HepG2 (cell line): ENCODE measurements at regions not wholly inside any gene's neighbourhood (a gene's known extent, or its start where the extent isn't known, plus 50 kb on each side); places are given as distances from the start of the nearest gene placed in this dataset.

Experiments used
- ARNT ChIP-seq: fragments of 450-650 bp; IDR thresholded peaks from 2 replicates; pipeline ENCODE4 v1.6.1; 2017
- ELF1 ChIP-seq: sonication (generic); formaldehyde crosslinking; IDR thresholded peaks from 2 replicates; pipeline ENCODE4 v1.4.0; 2020; ENCODE audit warnings: missing genetic modification reagents
- FOXM1 ChIP-seq: sonication (generic); formaldehyde crosslinking; IDR thresholded peaks from 2 replicates; pipeline ENCODE4 v1.5.0; 2020; ENCODE audit warnings: missing genetic modification reagents
- KLF6 ChIP-seq: IDR thresholded peaks from 2 replicates; pipeline ENCODE4 v1.8.0; 2016; ENCODE audit warnings: missing biosample characterization, missing genetic modification reagents
- KLF9 ChIP-seq: IDR thresholded peaks from 2 replicates; pipeline ENCODE4 v1.6.1; 2016; ENCODE audit warnings: low read depth
- MAF1 ChIP-seq: sonication (generic); formaldehyde crosslinking; IDR thresholded peaks from 2 replicates; pipeline ENCODE4 v1.5.0; 2020; ENCODE audit warnings: missing genetic modification reagents, borderline replicate concordance
- MEIS1 ChIP-seq: sonication (generic); formaldehyde crosslinking; IDR thresholded peaks from 2 replicates; pipeline ENCODE4 v1.9.0; 2021; ENCODE audit warnings: mild to moderate bottlenecking, missing genetic modification reagents, moderate library complexity, borderline replicate concordance
- NFKB2 ChIP-seq: sonication (generic); formaldehyde crosslinking; IDR thresholded peaks from 2 replicates; pipeline ENCODE4 v1.4.0; 2020; ENCODE audit warnings: missing genetic modification reagents, borderline replicate concordance
- NFRKB ChIP-seq: fragments of 450-650 bp; IDR thresholded peaks from 2 replicates; pipeline ENCODE4 v1.6.1; 2017
- PPARG ChIP-seq: conservative IDR thresholded peaks from 2 replicates; pipeline ENCODE4 v1.6.1; 2016; ENCODE audit warnings: missing biosample characterization, missing genetic modification reagents
- SNAI1 ChIP-seq: sonication (generic); formaldehyde crosslinking; IDR thresholded peaks from 2 replicates; pipeline ENCODE4 v1.5.0; 2020; ENCODE audit warnings: mild to moderate bottlenecking, missing genetic modification reagents, borderline replicate concordance
- SP1 ChIP-seq, 2 experiments: fragments of 450-650 bp in 1 of 2; sonication (generic) in 1 of 2; formaldehyde crosslinking in 1 of 2; IDR thresholded peaks; 2 replicates each; pipeline versions ENCODE4 v1.4.0 to v1.6.1; 2016 to 2020; ENCODE audit warnings: missing genetic modification reagents in 1 of 2
- ZNF180 ChIP-seq: sonication (generic); formaldehyde crosslinking; IDR thresholded peaks from 2 replicates; pipeline ENCODE4 v1.4.0; 2020; ENCODE audit warnings: low read depth, missing genetic modification reagents, borderline replicate concordance
- ZNF460 ChIP-seq: sonication (generic); formaldehyde crosslinking; IDR thresholded peaks from 2 replicates; pipeline ENCODE4 v1.5.1; 2020; ENCODE audit warnings: missing genetic modification reagents, mild to moderate bottlenecking, borderline replicate concordance
- ZNF484 ChIP-seq: sonication (generic); formaldehyde crosslinking; IDR thresholded peaks from 2 replicates; pipeline ENCODE4 v1.5.1; 2020; ENCODE audit warnings: mild to moderate bottlenecking, low read depth, missing genetic modification reagents, borderline replicate concordance
- ZNF616 ChIP-seq: sonication (generic); formaldehyde crosslinking; IDR thresholded peaks from 2 replicates; pipeline ENCODE4 v1.5.0; 2020; ENCODE audit warnings: low read depth, mild to moderate bottlenecking, missing genetic modification reagents
- ZNF629 ChIP-seq: sonication (generic); formaldehyde crosslinking; conservative IDR thresholded peaks from 2 replicates; pipeline ENCODE4 v1.5.0; 2020; ENCODE audit warnings: missing genetic modification reagents
- ZNF775 ChIP-seq: sonication (generic); formaldehyde crosslinking; IDR thresholded peaks from 2 replicates; pipeline ENCODE4 v1.4.0; 2020; ENCODE audit warnings: missing genetic modification reagents, mild to moderate bottlenecking, moderate library complexity, borderline replicate concordance
- ZNF879 ChIP-seq: sonication (generic); formaldehyde crosslinking; IDR thresholded peaks from 2 replicates; pipeline ENCODE4 v1.8.1; 2023; ENCODE audit warnings: missing genetic modification reagents
- ZSCAN30 ChIP-seq: sonication (generic); formaldehyde crosslinking; IDR thresholded peaks from 2 replicates; pipeline ENCODE4 v1.5.0; 2020; ENCODE audit warnings: mild to moderate bottlenecking, missing genetic modification reagents
- TF ChIP-seq, protein P1 (sequence below): IDR thresholded peaks from 2 replicates; pipeline ENCODE4 v1.6.1; 2016; ENCODE audit warnings: low read depth, missing genetic modification reagents, missing compliant biosample characterization
- TF ChIP-seq, protein P2 (sequence below): sonication (generic); formaldehyde crosslinking; IDR thresholded peaks from 2 replicates; pipeline ENCODE4 v1.4.0; 2020; ENCODE audit warnings: missing genetic modification reagents
- TF ChIP-seq, protein P3 (sequence below): sonication (generic); formaldehyde crosslinking; IDR thresholded peaks from 2 replicates; pipeline ENCODE4 v1.8.0; 2022; ENCODE audit warnings: low read depth, missing genetic modification reagents

DNA sequence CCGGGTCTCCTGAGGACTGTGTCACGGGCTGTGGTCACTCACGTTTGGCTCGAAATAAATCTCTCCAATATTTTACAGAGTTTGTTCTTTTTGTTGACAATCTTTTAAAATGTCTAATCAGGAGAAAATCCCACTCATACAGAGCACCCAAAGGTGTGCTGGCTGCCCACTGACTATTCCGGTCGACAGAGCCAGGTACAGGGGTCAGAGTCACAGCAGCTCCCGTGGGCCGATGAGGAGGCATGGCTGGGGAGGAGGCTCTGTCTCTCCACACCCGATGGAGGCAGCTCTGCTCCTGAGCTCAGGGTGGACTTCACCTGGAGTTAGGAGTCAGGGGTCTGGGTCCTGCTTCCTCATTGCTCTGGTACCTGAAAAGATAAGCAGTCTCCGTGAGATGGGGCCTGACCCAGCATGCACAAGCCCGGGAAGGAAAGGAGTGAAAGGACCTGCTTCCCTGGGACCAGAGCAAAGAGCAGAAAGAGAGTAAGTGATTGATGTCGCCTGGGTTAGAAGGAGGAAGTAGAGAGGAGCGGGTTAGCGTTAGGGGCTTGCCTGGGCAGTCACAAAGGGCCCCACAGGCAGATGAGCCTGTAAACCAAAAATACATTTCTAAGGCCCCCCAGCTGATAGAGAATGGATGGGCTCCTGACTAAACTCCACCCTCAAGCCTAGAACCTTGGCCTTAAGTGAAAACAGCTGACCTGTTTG is 53.5 kb upstream of the UNC93A start (continued):
- TF ChIP-seq, protein P1, sequence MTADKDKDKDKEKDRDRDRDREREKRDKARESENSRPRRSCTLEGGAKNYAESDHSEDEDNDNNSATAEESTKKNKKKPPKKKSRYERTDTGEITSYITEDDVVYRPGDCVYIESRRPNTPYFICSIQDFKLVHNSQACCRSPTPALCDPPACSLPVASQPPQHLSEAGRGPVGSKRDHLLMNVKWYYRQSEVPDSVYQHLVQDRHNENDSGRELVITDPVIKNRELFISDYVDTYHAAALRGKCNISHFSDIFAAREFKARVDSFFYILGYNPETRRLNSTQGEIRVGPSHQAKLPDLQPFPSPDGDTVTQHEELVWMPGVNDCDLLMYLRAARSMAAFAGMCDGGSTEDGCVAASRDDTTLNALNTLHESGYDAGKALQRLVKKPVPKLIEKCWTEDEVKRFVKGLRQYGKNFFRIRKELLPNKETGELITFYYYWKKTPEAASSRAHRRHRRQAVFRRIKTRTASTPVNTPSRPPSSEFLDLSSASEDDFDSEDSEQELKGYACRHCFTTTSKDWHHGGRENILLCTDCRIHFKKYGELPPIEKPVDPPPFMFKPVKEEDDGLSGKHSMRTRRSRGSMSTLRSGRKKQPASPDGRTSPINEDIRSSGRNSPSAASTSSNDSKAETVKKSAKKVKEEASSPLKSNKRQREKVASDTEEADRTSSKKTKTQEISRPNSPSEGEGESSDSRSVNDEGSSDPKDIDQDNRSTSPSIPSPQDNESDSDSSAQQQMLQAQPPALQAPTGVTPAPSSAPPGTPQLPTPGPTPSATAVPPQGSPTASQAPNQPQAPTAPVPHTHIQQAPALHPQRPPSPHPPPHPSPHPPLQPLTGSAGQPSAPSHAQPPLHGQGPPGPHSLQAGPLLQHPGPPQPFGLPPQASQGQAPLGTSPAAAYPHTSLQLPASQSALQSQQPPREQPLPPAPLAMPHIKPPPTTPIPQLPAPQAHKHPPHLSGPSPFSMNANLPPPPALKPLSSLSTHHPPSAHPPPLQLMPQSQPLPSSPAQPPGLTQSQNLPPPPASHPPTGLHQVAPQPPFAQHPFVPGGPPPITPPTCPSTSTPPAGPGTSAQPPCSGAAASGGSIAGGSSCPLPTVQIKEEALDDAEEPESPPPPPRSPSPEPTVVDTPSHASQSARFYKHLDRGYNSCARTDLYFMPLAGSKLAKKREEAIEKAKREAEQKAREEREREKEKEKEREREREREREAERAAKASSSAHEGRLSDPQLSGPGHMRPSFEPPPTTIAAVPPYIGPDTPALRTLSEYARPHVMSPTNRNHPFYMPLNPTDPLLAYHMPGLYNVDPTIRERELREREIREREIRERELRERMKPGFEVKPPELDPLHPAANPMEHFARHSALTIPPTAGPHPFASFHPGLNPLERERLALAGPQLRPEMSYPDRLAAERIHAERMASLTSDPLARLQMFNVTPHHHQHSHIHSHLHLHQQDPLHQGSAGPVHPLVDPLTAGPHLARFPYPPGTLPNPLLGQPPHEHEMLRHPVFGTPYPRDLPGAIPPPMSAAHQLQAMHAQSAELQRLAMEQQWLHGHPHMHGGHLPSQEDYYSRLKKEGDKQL = no peak
- TF ChIP-seq ZNF879 = no peak
- no peak for TF ChIP-seq SP1 (IDR thresholded peaks at IDR 0.05)
- TF ChIP-seq SP1 (CRISPR knock-in tag; IDR thresholded peaks at IDR 0.05) = no peak
- TF ChIP-seq, protein P2, sequence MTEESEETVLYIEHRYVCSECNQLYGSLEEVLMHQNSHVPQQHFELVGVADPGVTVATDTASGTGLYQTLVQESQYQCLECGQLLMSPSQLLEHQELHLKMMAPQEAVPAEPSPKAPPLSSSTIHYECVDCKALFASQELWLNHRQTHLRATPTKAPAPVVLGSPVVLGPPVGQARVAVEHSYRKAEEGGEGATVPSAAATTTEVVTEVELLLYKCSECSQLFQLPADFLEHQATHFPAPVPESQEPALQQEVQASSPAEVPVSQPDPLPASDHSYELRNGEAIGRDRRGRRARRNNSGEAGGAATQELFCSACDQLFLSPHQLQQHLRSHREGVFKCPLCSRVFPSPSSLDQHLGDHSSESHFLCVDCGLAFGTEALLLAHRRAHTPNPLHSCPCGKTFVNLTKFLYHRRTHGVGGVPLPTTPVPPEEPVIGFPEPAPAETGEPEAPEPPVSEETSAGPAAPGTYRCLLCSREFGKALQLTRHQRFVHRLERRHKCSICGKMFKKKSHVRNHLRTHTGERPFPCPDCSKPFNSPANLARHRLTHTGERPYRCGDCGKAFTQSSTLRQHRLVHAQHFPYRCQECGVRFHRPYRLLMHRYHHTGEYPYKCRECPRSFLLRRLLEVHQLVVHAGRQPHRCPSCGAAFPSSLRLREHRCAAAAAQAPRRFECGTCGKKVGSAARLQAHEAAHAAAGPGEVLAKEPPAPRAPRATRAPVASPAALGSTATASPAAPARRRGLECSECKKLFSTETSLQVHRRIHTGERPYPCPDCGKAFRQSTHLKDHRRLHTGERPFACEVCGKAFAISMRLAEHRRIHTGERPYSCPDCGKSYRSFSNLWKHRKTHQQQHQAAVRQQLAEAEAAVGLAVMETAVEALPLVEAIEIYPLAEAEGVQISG = no peak
- TF ChIP-seq MEIS1 (CRISPR knock-in tag) = 0 out of 2 replicates have a peak, but pooled peaks have one; percentile 8
- no peak for TF ChIP-seq ZNF460 (CRISPR knock-in tag)
- TF ChIP-seq, protein P3, sequence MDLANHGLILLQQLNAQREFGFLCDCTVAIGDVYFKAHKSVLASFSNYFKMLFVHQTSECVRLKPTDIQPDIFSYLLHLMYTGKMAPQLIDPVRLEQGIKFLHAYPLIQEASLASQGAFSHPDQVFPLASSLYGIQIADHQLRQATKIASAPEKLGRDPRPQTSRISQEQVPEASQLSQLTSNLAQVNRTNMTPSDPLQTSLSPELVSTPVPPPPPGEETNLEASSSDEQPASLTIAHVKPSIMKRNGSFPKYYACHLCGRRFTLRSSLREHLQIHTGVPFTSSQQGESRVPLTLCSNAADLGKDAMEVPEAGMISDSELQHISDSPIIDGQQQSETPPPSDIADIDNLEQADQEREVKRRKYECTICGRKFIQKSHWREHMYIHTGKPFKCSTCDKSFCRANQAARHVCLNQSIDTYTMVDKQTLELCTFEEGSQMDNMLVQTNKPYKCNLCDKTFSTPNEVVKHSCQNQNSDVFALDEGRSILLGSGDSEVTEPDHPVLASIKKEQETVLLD (CRISPR knock-in tag) = no peak
- no peak for TF ChIP-seq ZNF629
- TF ChIP-seq NFRKB = no peak
- no peak for TF ChIP-seq ARNT
- no peak for TF ChIP-seq KLF9
- no peak for TF ChIP-seq NFKB2
- no peak for TF ChIP-seq ZNF180 (CRISPR knock-in tag)
- no peak for TF ChIP-seq MAF1 (CRISPR knock-in tag)
- TF ChIP-seq FOXM1 (CRISPR knock-in tag) = no peak
- TF ChIP-seq KLF6 (CRISPR knock-in tag) = no peak
- TF ChIP-seq SNAI1 = 0 out of 2 replicates have a peak, but pooled peaks have one; percentile 4
- TF ChIP-seq ZNF616 = no peak
- TF ChIP-seq ZSCAN30 = no peak
- no peak for TF ChIP-seq ELF1
- TF ChIP-seq PPARG (CRISPR knock-in tag) = no peak
- no peak for TF ChIP-seq ZNF775
- no peak for TF ChIP-seq ZNF484 (CRISPR knock-in tag)
- TF ChIP-seq, all 625 proteins: peak for 17
